GM21576 (cell line): ENCODE measurements at regions not wholly inside any gene's neighbourhood (a gene's known extent, or its start where the extent isn't known, plus 50 kb on each side); places are given as distances from the start of the nearest gene placed in this dataset.
"Not testable (repeated sequence)": the region's sequence is repeated elsewhere in the genome, so short reads cannot be mapped to it uniquely, and the experiment has no call there.

Experiments used
- ATAC-seq: cut with Tn5 transposase; IDR thresholded peaks from one replicate; pipeline ENCODE4 v1.9.1; 2021; ENCODE audit warnings: mild to moderate bottlenecking, moderate library complexity; ENCODE audit not compliant: unreplicated experiment

GRCh38 chr12:20105943-20106342, 262.4 kb upstream of the PDE3A start:
- ATAC-seq, result no peak

GRCh38 chr12:20109676-20110075, 258.7 kb upstream of the PDE3A start:
- no peak for ATAC-seq

- ATAC-seq, result not testable (repeated sequence)
These were observed 253.0 kb upstream of the PDE3A start for GRCh38 chr12:20115371-20115770.

- no peak for ATAC-seq
These were observed 248.5 kb upstream of the PDE3A start for GRCh38 chr12:20119596-20120402.

GRCh38 chr12:20120403-20120725, 248.0 kb upstream of the PDE3A start:
- ATAC-seq, result no peak

- no peak for ATAC-seq
These were observed 246.1 kb upstream of the PDE3A start for GRCh38 chr12:20122274-20122673.

GRCh38 chr12:20123465-20123864, 244.9 kb upstream of the PDE3A start:
- ATAC-seq, result no peak

GRCh38 chr12:20125276-20125798, 243.0 kb upstream of the PDE3A start:
- ATAC-seq, result no peak

GRCh38 chr12:20126601-20127000, 241.7 kb upstream of the PDE3A start:
- ATAC-seq, result no peak

GRCh38 chr12:20127413-20127812, 240.9 kb upstream of the PDE3A start:
- no peak for ATAC-seq

- ATAC-seq, result no peak
These were observed 239.4 kb upstream of the PDE3A start for GRCh38 chr12:20128928-20129327.

GRCh38 chr12:20132818-20133217, 235.5 kb upstream of the PDE3A start:
- ATAC-seq, result no peak

GRCh38 chr12:20134652-20135051, 233.7 kb upstream of the PDE3A start:
- ATAC-seq, result no peak

- no peak for ATAC-seq
These were observed 227.6 kb upstream of the PDE3A start for GRCh38 chr12:20140751-20141150.

GRCh38 chr12:20142316-20142715, 226.0 kb upstream of the PDE3A start:
- no peak for ATAC-seq

GRCh38 chr12:20142956-20143355, 225.4 kb upstream of the PDE3A start:
- no peak for ATAC-seq

- ATAC-seq, result no peak
These were observed 224.0 kb upstream of the PDE3A start for GRCh38 chr12:20144341-20144740.

- ATAC-seq, result no peak
These were observed 220.1 kb upstream of the PDE3A start for GRCh38 chr12:20148241-20148640.

GRCh38 chr12:20150835-20151422, 217.4 kb upstream of the PDE3A start:
- ATAC-seq, result no peak

GRCh38 chr12:20154052-20154451, 214.3 kb upstream of the PDE3A start:
- ATAC-seq, result no peak

- ATAC-seq, result no peak
These were observed 213.0 kb upstream of the PDE3A start for GRCh38 chr12:20155374-20155773.

- ATAC-seq, result not testable (repeated sequence)
These were observed 207.4 kb upstream of the PDE3A start for GRCh38 chr12:20160899-20161298.
